BJ (cell line): ENCODE measurements at regions not wholly inside any gene's neighbourhood (a gene's known extent, or its start where the extent isn't known, plus 50 kb on each side); places are given as distances from the start of the nearest gene placed in this dataset.

Source experiments
- CTCF ChIA-PET: fragments of 350-600 bp; formaldehyde crosslinking; extraction: SDS; loops from one replicate; lab custom pipeline; 2021; ENCODE audit warnings: antibody characterized with exemption, inconsistent platforms; lab: Yijun Ruan, JAX
- POLR2A ChIA-PET: fragments of 300-600 bp; sonication (Branson Sonifier 250); formaldehyde crosslinking; extraction: SDS; loops from one replicate; lab custom pipeline; 2021; ENCODE audit warnings: antibody characterized with exemption; lab: Charles Lee
- DNase-seq: peaks from one replicate; pipeline ENCODE4 v3.0.0-alpha.2; 2011; ENCODE audit warnings: low read depth
- H3K27me3 ChIP-seq: 2 replicates; pipeline ENCODE4 v1.6.0; 2011; ENCODE audit warnings: low read length; ENCODE audit not compliant: control insufficient read depth, insufficient read depth
- H3K36me3 ChIP-seq: 2 replicates; pipeline ENCODE4 v1.5.1; 2011; ENCODE audit warnings: low read length; ENCODE audit not compliant: control insufficient read depth, insufficient read depth
- H3K4me3 ChIP-seq: 2 replicates; pipeline ENCODE4 v1.5.1; 2011; ENCODE audit warnings: low read depth, mild to moderate bottlenecking, control low read depth, low read length
- CTCF ChIP-seq: IDR thresholded peaks from 2 replicates; pipeline ENCODE4 v1.5.1; 2011; ENCODE audit warnings: low read depth, mild to moderate bottlenecking, control low read depth, inconsistent platforms, low read length, moderate library complexity; ENCODE audit not compliant: insufficient read depth

GRCh38 chr6:147103007-147103406, 101.2 kb upstream of the STXBP5 start:
- Histone ChIP-seq H3K27me3 (no peaks in the 10 kb centered on the region), H3K36me3 (no peaks in the 10 kb centered on the region), H3K4me3 (no peak overlapping the region)
- no peak for TF ChIP-seq CTCF
- POLR2A ChIA-PET: no interaction called here
- CTCF ChIA-PET: no interaction called here
- no peak for DNase-seq

GRCh38 chr6:147103694-147104093, 100.5 kb upstream of the STXBP5 start:
- Histone ChIP-seq H3K36me3 (no peaks in the 10 kb centered on the region), H3K4me3 (no peak overlapping the region), H3K27me3 (no peaks in the 10 kb centered on the region)
- POLR2A ChIA-PET: no interaction called here
- DNase-seq: no peak
- no peak for TF ChIP-seq CTCF
- CTCF ChIA-PET: no interaction called here

- ChIA-PET POLR2A (no interaction called here), CTCF (no interaction called here)
- Histone ChIP-seq H3K4me3 (no peak overlapping the region), H3K36me3 (no peaks in the 10 kb centered on the region), H3K27me3 (no peaks in the 10 kb centered on the region)
- no peak for DNase-seq
- no peak for TF ChIP-seq CTCF
Observed at GRCh38 chr6:147105786-147106185, 98.4 kb upstream of the STXBP5 start.

GRCh38 chr6:147106759-147107401, 97.3 kb upstream of the STXBP5 start:
- ChIA-PET CTCF (interaction anchor here (1.2 kb wide), 1 partner anchor 15 kb away, joined by 3 read pairs; no protein-coding TSS in a partner anchor), POLR2A (no interaction called here)
- Histone ChIP-seq H3K36me3 (no peaks in the 10 kb centered on the region), H3K4me3 (no peak overlapping the region), H3K27me3 (no peaks in the 10 kb centered on the region)
- no peak for DNase-seq
- no peak for TF ChIP-seq CTCF

- ChIA-PET POLR2A (no interaction called here), CTCF (interaction anchor here (0.8 to 1.0 kb wide), 2 partner anchors 10 to 20 kb away, joined by 3 read pairs; no protein-coding TSS in a partner anchor)
- Histone ChIP-seq H3K36me3 (no peaks in the 10 kb centered on the region), H3K27me3 (no peaks in the 10 kb centered on the region), H3K4me3 (no peak overlapping the region)
- no peak for TF ChIP-seq CTCF
- DNase-seq: no peak
Observed at GRCh38 chr6:147108259-147108910, 95.8 kb upstream of the STXBP5 start.
